ENCODE measurements at regions not wholly inside any gene's neighbourhood (a gene's known extent, or its start where the extent isn't known, plus 50 kb on each side); places are given as distances from the start of the nearest gene placed in this dataset.

DNA sequence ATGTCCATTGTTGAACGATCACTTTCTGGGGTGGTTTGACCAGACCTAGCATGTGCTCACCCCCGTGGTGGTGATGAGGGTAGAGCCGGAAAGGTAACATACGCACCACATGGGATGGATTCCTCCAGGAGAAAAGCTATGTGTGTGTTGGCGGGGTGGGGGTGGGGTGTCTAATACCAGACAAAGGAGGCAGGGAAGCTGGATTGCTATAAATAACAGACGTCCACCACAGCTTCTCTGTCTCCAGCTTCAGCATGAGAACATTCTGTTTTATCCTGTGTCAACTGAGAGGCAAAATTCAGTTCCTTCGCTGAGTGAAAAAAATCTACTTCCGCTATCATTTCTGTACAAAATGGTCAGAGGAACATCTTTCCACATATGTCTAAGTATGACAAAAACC lies 151.0 kb downstream of the PCSK1 start:
- TF ChIP-seq, protein P1, sequence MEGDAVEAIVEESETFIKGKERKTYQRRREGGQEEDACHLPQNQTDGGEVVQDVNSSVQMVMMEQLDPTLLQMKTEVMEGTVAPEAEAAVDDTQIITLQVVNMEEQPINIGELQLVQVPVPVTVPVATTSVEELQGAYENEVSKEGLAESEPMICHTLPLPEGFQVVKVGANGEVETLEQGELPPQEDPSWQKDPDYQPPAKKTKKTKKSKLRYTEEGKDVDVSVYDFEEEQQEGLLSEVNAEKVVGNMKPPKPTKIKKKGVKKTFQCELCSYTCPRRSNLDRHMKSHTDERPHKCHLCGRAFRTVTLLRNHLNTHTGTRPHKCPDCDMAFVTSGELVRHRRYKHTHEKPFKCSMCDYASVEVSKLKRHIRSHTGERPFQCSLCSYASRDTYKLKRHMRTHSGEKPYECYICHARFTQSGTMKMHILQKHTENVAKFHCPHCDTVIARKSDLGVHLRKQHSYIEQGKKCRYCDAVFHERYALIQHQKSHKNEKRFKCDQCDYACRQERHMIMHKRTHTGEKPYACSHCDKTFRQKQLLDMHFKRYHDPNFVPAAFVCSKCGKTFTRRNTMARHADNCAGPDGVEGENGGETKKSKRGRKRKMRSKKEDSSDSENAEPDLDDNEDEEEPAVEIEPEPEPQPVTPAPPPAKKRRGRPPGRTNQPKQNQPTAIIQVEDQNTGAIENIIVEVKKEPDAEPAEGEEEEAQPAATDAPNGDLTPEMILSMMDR (IDR thresholded peaks at IDR 0.05): no peak
- TF ChIP-seq, protein P2, sequence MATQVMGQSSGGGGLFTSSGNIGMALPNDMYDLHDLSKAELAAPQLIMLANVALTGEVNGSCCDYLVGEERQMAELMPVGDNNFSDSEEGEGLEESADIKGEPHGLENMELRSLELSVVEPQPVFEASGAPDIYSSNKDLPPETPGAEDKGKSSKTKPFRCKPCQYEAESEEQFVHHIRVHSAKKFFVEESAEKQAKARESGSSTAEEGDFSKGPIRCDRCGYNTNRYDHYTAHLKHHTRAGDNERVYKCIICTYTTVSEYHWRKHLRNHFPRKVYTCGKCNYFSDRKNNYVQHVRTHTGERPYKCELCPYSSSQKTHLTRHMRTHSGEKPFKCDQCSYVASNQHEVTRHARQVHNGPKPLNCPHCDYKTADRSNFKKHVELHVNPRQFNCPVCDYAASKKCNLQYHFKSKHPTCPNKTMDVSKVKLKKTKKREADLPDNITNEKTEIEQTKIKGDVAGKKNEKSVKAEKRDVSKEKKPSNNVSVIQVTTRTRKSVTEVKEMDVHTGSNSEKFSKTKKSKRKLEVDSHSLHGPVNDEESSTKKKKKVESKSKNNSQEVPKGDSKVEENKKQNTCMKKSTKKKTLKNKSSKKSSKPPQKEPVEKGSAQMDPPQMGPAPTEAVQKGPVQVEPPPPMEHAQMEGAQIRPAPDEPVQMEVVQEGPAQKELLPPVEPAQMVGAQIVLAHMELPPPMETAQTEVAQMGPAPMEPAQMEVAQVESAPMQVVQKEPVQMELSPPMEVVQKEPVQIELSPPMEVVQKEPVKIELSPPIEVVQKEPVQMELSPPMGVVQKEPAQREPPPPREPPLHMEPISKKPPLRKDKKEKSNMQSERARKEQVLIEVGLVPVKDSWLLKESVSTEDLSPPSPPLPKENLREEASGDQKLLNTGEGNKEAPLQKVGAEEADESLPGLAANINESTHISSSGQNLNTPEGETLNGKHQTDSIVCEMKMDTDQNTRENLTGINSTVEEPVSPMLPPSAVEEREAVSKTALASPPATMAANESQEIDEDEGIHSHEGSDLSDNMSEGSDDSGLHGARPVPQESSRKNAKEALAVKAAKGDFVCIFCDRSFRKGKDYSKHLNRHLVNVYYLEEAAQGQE (IDR thresholded peaks at IDR 0.05; ENCODE audit: insufficient read depth in 1 of 2, low read depth in 2 of 2, low read length in 1 of 2): no peak
- TF ChIP-seq SIN3A (IDR thresholded peaks at IDR 0.05; ENCODE audit: borderline replicate concordance, insufficient read depth, low read depth, low read length): no peak
- no peak for TF ChIP-seq POLR2AphosphoS5 (IDR thresholded peaks at IDR 0.05; ENCODE audit: low read depth, low read length)
- TF ChIP-seq TCF7L2 (IDR thresholded peaks at IDR 0.05; ENCODE audit: low read depth, low read length): no peak
